ENCODE measurements at regions not wholly inside any gene's neighbourhood (a gene's known extent, or its start where the extent isn't known, plus 50 kb on each side); places are given as distances from the start of the nearest gene placed in this dataset.

DNA sequence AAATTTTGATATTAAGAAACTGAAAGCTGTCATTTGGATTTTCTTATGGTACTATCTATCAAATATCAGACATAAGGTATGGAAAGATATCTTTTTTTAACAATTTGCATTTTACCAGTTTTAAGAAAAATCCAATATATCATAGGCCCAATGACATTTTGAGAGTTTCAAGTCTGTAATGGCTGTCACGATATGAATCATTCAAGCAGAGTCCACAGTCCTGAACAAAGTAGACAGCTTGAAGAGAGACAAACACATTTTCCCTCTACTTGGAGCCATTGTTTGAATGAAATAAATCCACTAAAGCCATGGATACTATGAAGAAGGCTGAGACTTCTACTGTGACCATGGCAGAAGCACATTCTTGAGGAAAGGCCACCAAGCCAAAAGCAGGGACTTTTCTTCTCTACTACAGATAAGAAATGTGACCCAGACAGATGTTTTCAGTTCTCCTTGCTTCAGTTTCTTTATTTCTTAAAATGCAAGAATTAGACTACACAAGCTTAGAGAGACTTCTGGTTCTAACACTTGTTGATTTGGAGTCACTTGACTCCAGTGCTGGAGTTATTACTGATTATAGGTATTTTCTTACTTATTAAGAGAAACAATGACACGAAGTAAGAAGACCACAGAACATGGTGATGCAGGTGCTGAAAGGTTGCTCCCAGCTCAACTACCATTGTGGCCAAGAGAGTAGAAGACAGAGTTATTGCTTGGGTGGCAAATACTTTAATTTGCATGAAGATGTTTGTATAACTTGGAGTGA, 429.1 kb downstream of the KIF20B start:
- Histone ChIP-seq H3K4me3 (no peak overlapping the region), H3K27ac (no peak overlapping the region), H3K9ac (ENCODE audit: insufficient read length) (no peak overlapping the region), H3K9me3 (ENCODE audit: low read depth, low read length) (no peaks in the 10 kb centered on the region), H3K36me3 (ENCODE audit: insufficient read depth, low read length) (no peaks in the 10 kb centered on the region)
- no peak for TF ChIP-seq POLR2AphosphoS5 (IDR thresholded peaks at IDR 0.05; ENCODE audit: borderline replicate concordance, low read depth, low read length)
- no peak for TF ChIP-seq EZH2 (IDR thresholded peaks at IDR 0.05)
- no peak for TF ChIP-seq FOXP2 (optimal IDR thresholded peaks at IDR 0.05; ENCODE audit: control extremely low read depth, extremely low read length, insufficient read depth)
- DNase-seq (ENCODE audit: low read depth, low spot score) = no peak

- no peaks in the 10 kb centered on the region for H3K36me3 ChIP-seq (ENCODE audit: insufficient read depth, low read length)
Measured at GRCh38 chr10:90133606-90134005, 432.2 kb downstream of the KIF20B start.

DNA sequence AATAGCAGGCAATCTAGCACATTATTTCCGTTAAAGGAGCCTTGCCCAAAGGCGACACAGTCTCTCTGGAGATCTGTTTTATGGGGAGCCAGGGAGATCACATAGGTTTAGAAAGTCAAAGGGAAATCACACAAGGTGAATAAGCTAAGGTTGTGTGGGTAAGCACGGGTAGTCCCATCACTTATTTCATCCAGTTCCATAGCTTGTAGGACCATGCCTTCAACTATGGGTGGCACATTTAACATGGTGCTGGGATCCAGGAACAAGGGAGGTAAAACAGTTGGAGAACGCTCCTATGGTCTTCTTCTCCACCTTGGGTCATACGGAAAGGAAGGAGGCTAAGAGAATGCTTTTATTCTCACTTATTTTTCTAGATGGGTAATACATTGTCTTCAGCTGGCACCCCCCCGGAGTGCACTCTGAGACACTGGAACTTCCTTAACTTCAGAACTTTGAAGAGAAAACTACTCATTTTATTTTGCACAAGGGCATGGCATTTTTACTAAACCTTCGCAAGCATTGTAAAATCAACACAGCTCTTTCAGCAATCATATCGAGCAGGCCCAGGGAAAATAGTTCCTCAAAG, 435.4 kb downstream of the KIF20B start:
- no peak for DNase-seq (ENCODE audit: low read depth, low spot score)
- no peak overlapping the region for H3K27ac ChIP-seq
- TF ChIP-seq EZH2 (IDR thresholded peaks at IDR 0.05) (no peak), POLR2AphosphoS5 (IDR thresholded peaks at IDR 0.05; ENCODE audit: borderline replicate concordance, low read depth, low read length) (no peak), FOXP2 (optimal IDR thresholded peaks at IDR 0.05; ENCODE audit: control extremely low read depth, extremely low read length, insufficient read depth) (no peak)
- H3K9ac ChIP-seq (ENCODE audit: insufficient read length) = no peak overlapping the region
- H3K9me3 ChIP-seq (ENCODE audit: low read depth, low read length) = no peaks in the 10 kb centered on the region
- H3K36me3 ChIP-seq (ENCODE audit: insufficient read depth, low read length) = no peaks in the 10 kb centered on the region
- H3K4me3 ChIP-seq = no peak overlapping the region

More at GRCh38 chr10:90133606-90134005, 432.2 kb downstream of the KIF20B start:
- Histone ChIP-seq H3K4me3 (no peak overlapping the region), H3K27ac (no peak overlapping the region), H3K9me3 (ENCODE audit: low read depth, low read length) (no peaks in the 10 kb centered on the region), H3K9ac (ENCODE audit: insufficient read length) (no peak overlapping the region)
- TF ChIP-seq FOXP2 (optimal IDR thresholded peaks at IDR 0.05; ENCODE audit: control extremely low read depth, extremely low read length, insufficient read depth) (no peak), EZH2 (IDR thresholded peaks at IDR 0.05) (no peak), POLR2AphosphoS5 (IDR thresholded peaks at IDR 0.05; ENCODE audit: borderline replicate concordance, low read depth, low read length) (no peak)
- no peak for DNase-seq (ENCODE audit: low read depth, low spot score)

- DNase-seq (ENCODE audit: low read depth, low spot score) = no peak
- Histone ChIP-seq H3K4me3 (no peak overlapping the region), H3K9me3 (ENCODE audit: low read depth, low read length) (no peaks in the 10 kb centered on the region), H3K27ac (no peak overlapping the region), H3K9ac (ENCODE audit: insufficient read length) (no peak overlapping the region), H3K36me3 (ENCODE audit: insufficient read depth, low read length) (no peaks in the 10 kb centered on the region)
- no peak for TF ChIP-seq POLR2AphosphoS5 (IDR thresholded peaks at IDR 0.05; ENCODE audit: borderline replicate concordance, low read depth, low read length)
- no peak for TF ChIP-seq FOXP2 (optimal IDR thresholded peaks at IDR 0.05; ENCODE audit: control extremely low read depth, extremely low read length, insufficient read depth)
- TF ChIP-seq EZH2 (IDR thresholded peaks at IDR 0.05) = no peak
Measured at GRCh38 chr10:90138844-90139243, 437.5 kb downstream of the KIF20B start.

- TF ChIP-seq EZH2 (IDR thresholded peaks at IDR 0.05) = no peak
- TF ChIP-seq POLR2AphosphoS5 (IDR thresholded peaks at IDR 0.05; ENCODE audit: borderline replicate concordance, low read depth, low read length) = no peak
- no peak for TF ChIP-seq FOXP2 (optimal IDR thresholded peaks at IDR 0.05; ENCODE audit: control extremely low read depth, extremely low read length, insufficient read depth)
- Histone ChIP-seq H3K9me3 (ENCODE audit: low read depth, low read length) (no peaks in the 10 kb centered on the region), H3K4me3 (no peak overlapping the region), H3K36me3 (ENCODE audit: insufficient read depth, low read length) (no peaks in the 10 kb centered on the region), H3K27ac (no peak overlapping the region), H3K9ac (ENCODE audit: insufficient read length) (no peak overlapping the region)
- DNase-seq (ENCODE audit: low read depth, low spot score) = no peak
Measured at GRCh38 chr10:90141791-90142190, 440.4 kb downstream of the KIF20B start.

DNA sequence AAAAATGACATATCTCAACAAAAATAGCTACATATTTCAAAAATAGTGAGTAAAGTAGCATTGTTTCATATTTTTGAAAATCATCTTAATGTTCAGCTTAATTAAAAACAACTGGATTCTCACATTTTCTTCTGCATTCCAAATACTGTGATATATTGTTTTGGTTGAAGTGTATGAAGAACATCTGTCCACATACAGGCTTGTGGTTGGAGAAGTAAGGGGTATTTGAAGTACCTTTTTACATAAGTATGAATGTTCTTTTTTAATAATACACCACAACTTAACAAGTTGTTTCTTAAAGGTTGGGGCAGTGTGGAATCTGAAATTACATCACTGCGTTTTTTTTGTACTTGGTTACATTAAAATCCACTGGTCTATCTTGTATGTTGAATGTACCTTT, 442.5 kb downstream of the KIF20B start:
- DNase-seq (ENCODE audit: low read depth, low spot score) = no peak
- Histone ChIP-seq H3K27ac (no peak overlapping the region), H3K9me3 (ENCODE audit: low read depth, low read length) (no peaks in the 10 kb centered on the region), H3K36me3 (ENCODE audit: insufficient read depth, low read length) (no peaks in the 10 kb centered on the region), H3K9ac (ENCODE audit: insufficient read length) (no peak overlapping the region), H3K4me3 (no peak overlapping the region)
- TF ChIP-seq POLR2AphosphoS5 (IDR thresholded peaks at IDR 0.05; ENCODE audit: borderline replicate concordance, low read depth, low read length) (no peak), EZH2 (IDR thresholded peaks at IDR 0.05) (no peak), FOXP2 (optimal IDR thresholded peaks at IDR 0.05; ENCODE audit: control extremely low read depth, extremely low read length, insufficient read depth) (no peak)

GRCh38 chr10:90148116-90148855, 446.9 kb downstream of the KIF20B start:
- H3K9me3 ChIP-seq (ENCODE audit: low read depth, low read length) = no peaks in the 10 kb centered on the region
- TF ChIP-seq EZH2 (IDR thresholded peaks at IDR 0.05) = no peak
- no peak for TF ChIP-seq FOXP2 (optimal IDR thresholded peaks at IDR 0.05; ENCODE audit: control extremely low read depth, extremely low read length, insufficient read depth)
- TF ChIP-seq POLR2AphosphoS5 (IDR thresholded peaks at IDR 0.05; ENCODE audit: borderline replicate concordance, low read depth, low read length) = no peak
- no peak overlapping the region for H3K9ac ChIP-seq (ENCODE audit: insufficient read length)
- H3K4me3 ChIP-seq = no peak overlapping the region
- no peaks in the 10 kb centered on the region for H3K36me3 ChIP-seq (ENCODE audit: insufficient read depth, low read length)
- no peak overlapping the region for H3K27ac ChIP-seq
- no peak for DNase-seq (ENCODE audit: low read depth, low spot score)

GRCh38 chr10:90149563-90149962, 448.2 kb downstream of the KIF20B start:
- TF ChIP-seq FOXP2 (optimal IDR thresholded peaks at IDR 0.05; ENCODE audit: control extremely low read depth, extremely low read length, insufficient read depth) (no peak), EZH2 (IDR thresholded peaks at IDR 0.05) (no peak), POLR2AphosphoS5 (IDR thresholded peaks at IDR 0.05; ENCODE audit: borderline replicate concordance, low read depth, low read length) (no peak)
- Histone ChIP-seq H3K9ac (ENCODE audit: insufficient read length) (no peak overlapping the region), H3K9me3 (ENCODE audit: low read depth, low read length) (no peaks in the 10 kb centered on the region), H3K4me3 (no peak overlapping the region), H3K27ac (no peak overlapping the region), H3K36me3 (ENCODE audit: insufficient read depth, low read length) (no peaks in the 10 kb centered on the region)
- no peak for DNase-seq (ENCODE audit: low read depth, low spot score)
